ACC112 (cell line): ENCODE measurements at regions not wholly inside any gene's neighbourhood (a gene's known extent, or its start where the extent isn't known, plus 50 kb on each side); places are given as distances from the start of the nearest gene placed in this dataset.

Experiments
- H2AFZ ChIP-seq: fragments of 200-600 bp; sonication (generic); one replicate; pipeline ENCODE4 v1.6.0; 2017; ENCODE audit warnings: antibody characterized with exemption, low read length; ENCODE audit not compliant: unreplicated experiment
- H3K27ac ChIP-seq: fragments of 200-600 bp; sonication (generic); 2 replicates; pipeline ENCODE4 v1.5.1; 2014; ENCODE audit warnings: low read depth, mild to moderate bottlenecking, antibody characterized with exemption, low read length, moderate library complexity
- H3K27me3 ChIP-seq: fragments of 200-600 bp; sonication (generic); 2 replicates; pipeline ENCODE4 v1.6.1; 2014; ENCODE audit warnings: mild to moderate bottlenecking, antibody characterized with exemption, low read length, moderate library complexity, mixed read lengths; ENCODE audit not compliant: insufficient read depth
- H3K36me3 ChIP-seq: fragments of 200-600 bp; sonication (generic); 2 replicates; pipeline ENCODE4 v1.6.1; 2016; ENCODE audit warnings: mild to moderate bottlenecking, antibody characterized with exemption, low read length, moderate library complexity, mixed read lengths; ENCODE audit not compliant: insufficient read depth
- H3K4me1 ChIP-seq: fragments of 200-600 bp; sonication (generic); one replicate; pipeline ENCODE4 v1.6.1; 2016; ENCODE audit warnings: low read length, mixed read lengths; ENCODE audit not compliant: insufficient read depth, unreplicated experiment, control insufficient read depth
- H3K4me3 ChIP-seq: fragments of 200-600 bp; sonication (generic); 2 replicates; pipeline ENCODE4 v1.5.1; 2014; ENCODE audit warnings: mild to moderate bottlenecking, low read depth, low read length
- H3K79me2 ChIP-seq: fragments of 200-600 bp; sonication (generic); one replicate; pipeline ENCODE4 v1.6.0; 2016; ENCODE audit warnings: low read length; ENCODE audit not compliant: control insufficient read depth, unreplicated experiment, insufficient read depth

- Histone ChIP-seq H3K79me2 (no peaks in the 10 kb centered on the region), H3K4me3 (no peak overlapping the region), H3K4me1 (no peaks in the 10 kb centered on the region), H2AFZ (no peak overlapping the region), H3K36me3 (no peaks in the 10 kb centered on the region), H3K27me3 (peaks cover 8% of the 10 kb centered on the region; the same call in 1 of the 2 replicates), H3K27ac (no peak overlapping the region)
Observed at GRCh38 chr5:6182271-6182815, 196.0 kb downstream of the MED10 start.

DNA sequence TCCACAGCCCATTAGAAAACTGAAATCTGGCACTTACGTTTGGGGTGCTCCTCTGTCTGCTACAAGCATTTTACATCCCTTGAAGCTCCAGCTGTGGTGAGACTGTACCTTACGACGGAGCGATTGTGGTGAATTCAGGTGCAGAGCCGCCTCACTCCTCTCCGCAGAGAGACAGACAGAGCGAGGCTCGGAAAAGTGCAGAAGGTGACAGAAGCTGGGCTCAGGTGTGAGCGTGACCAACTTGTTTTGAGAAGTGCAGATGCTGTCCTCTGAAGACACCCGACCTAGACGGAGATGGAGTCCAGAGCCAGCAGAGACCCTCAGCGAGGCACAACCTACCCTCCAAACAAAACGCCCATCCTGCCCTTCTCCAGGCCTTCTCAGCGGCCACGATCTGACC, 196.5 kb downstream of the MED10 start:
- Histone ChIP-seq H3K79me2 (no peaks in the 10 kb centered on the region), H3K36me3 (no peaks in the 10 kb centered on the region), H3K4me3 (no peak overlapping the region), H3K4me1 (no peaks in the 10 kb centered on the region), H2AFZ (no peak overlapping the region), H3K27me3 (peaks cover 8% of the 10 kb centered on the region; the same call in 1 of the 2 replicates), H3K27ac (no peak overlapping the region)

GRCh38 chr5:6181147-6181729, 197.1 kb downstream of the MED10 start:
- Histone ChIP-seq H3K4me1 (no peaks in the 10 kb centered on the region), H3K27me3 (peaks cover 8% of the 10 kb centered on the region; the same call in 1 of the 2 replicates), H2AFZ (no peak overlapping the region), H3K4me3 (no peak overlapping the region), H3K79me2 (no peaks in the 10 kb centered on the region), H3K27ac (no peak overlapping the region), H3K36me3 (no peaks in the 10 kb centered on the region)

GRCh38 chr5:6180231-6180872, 198.0 kb downstream of the MED10 start:
- peaks cover 9% of the 10 kb centered on the region; the same call in 1 of the 2 replicates for H3K27me3 ChIP-seq
- H3K27ac ChIP-seq: no peak overlapping the region
- H3K4me3 ChIP-seq: no peak overlapping the region
- H3K36me3 ChIP-seq: no peaks in the 10 kb centered on the region
- no peaks in the 10 kb centered on the region for H3K79me2 ChIP-seq
- no peak overlapping the region for H2AFZ ChIP-seq
- H3K4me1 ChIP-seq: no peaks in the 10 kb centered on the region

DNA sequence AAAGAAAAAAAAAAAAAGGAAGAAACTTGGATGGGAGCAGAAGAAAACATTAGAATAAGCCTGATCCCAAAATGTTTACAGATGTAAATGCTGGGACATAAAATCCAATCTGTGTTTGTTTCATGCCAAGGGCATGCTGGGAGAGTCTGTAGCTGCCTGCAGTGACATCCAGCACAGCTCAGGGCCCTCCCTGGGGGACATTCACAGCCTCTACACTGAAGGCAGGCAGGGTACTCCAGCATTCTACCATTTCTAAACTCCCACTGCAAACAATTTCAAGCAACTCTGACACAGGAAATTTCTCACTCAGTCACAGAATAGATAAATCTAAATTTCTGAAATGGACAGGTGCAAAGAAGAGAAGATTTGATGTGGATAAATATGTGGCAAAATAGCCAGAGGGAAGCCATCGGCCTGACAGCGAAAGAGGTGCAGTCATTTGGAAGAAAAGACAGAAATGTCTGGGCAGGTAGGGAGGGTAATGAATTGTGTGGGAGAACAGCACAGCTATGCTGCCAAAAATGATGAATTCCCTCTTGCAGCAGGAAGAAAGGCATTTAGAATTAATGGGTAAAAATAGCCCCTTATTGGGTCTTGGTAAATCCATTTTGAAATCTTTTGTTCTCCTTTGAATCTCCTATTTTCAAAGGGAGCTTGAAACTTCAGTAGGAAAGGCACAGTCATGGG, 199.4 kb downstream of the MED10 start:
- no peak overlapping the region for H3K27ac ChIP-seq

DNA sequence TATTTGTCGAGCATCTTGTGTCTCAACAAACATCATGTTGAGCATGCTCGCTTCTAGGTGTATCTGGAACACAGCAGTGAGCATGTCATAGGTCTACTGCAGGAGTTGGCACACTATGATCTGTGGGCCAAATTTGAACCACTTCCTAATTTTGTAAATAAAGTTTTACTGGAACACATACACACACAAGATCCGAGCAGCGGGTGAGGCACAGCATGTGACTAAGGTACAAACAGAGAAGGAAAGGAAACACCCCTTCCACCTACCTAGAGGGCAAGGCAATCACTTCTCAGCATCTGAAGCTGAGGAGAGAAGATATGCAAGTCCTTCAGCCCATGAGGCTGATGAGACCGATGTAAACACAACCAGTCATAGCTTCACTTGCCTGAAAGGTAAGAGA, 200.4 kb downstream of the MED10 start:
- H3K79me2 ChIP-seq: no peaks in the 10 kb centered on the region
- H3K36me3 ChIP-seq: no peaks in the 10 kb centered on the region
- no peak overlapping the region for H3K27ac ChIP-seq
- no peak overlapping the region for H3K4me3 ChIP-seq
- H2AFZ ChIP-seq: no peak overlapping the region
- H3K27me3 ChIP-seq: peaks cover 14% of the 10 kb centered on the region; the same call in 1 of the 2 replicates
- no peaks in the 10 kb centered on the region for H3K4me1 ChIP-seq

More for the DNA sequence above, 199.4 kb downstream of the MED10 start:
- H3K27me3 ChIP-seq: peaks cover 14% of the 10 kb centered on the region; the same call in 1 of the 2 replicates
- no peaks in the 10 kb centered on the region for H3K4me1 ChIP-seq
- no peak overlapping the region for H2AFZ ChIP-seq
- H3K4me3 ChIP-seq: no peak overlapping the region
- no peaks in the 10 kb centered on the region for H3K79me2 ChIP-seq
- H3K36me3 ChIP-seq: no peaks in the 10 kb centered on the region

GRCh38 chr5:6176102-6176693, 202.1 kb downstream of the MED10 start:
- Histone ChIP-seq H3K4me1 (no peaks in the 10 kb centered on the region), H3K36me3 (no peaks in the 10 kb centered on the region), H2AFZ (no peak overlapping the region), H3K27me3 (peaks cover 9% of the 10 kb centered on the region; the same call in 1 of the 2 replicates), H3K79me2 (no peaks in the 10 kb centered on the region), H3K27ac (no peak overlapping the region), H3K4me3 (no peak overlapping the region)

- H3K36me3 ChIP-seq: no peaks in the 10 kb centered on the region
- H2AFZ ChIP-seq: no peak overlapping the region
- peaks cover 9% of the 10 kb centered on the region; the same call in 1 of the 2 replicates for H3K27me3 ChIP-seq
Observed at GRCh38 chr5:6175172-6175854, 203.0 kb downstream of the MED10 start.

GRCh38 chr5:6169660-6170059, 208.7 kb downstream of the MED10 start:
- Histone ChIP-seq H3K4me3 (no peak overlapping the region), H3K27ac (no peak overlapping the region), H3K79me2 (no peaks in the 10 kb centered on the region), H3K4me1 (no peaks in the 10 kb centered on the region), H3K36me3 (no peaks in the 10 kb centered on the region), H2AFZ (no peak overlapping the region), H3K27me3 (no peaks in the 10 kb centered on the region)

More at GRCh38 chr5:6175172-6175854, 203.0 kb downstream of the MED10 start:
- no peaks in the 10 kb centered on the region for H3K79me2 ChIP-seq
- H3K4me1 ChIP-seq: no peaks in the 10 kb centered on the region
- no peak overlapping the region for H3K27ac ChIP-seq
- no peak overlapping the region for H3K4me3 ChIP-seq
